Suppressor macrophage treated with lipopolysaccharide for 4 hours (primary cell): ENCODE measurements at regions not wholly inside any gene's neighbourhood (a gene's known extent, or its start where the extent isn't known, plus 50 kb on each side); places are given as distances from the start of the nearest gene placed in this dataset.
"Not testable (repeated sequence)": the region's sequence is repeated elsewhere in the genome, so short reads cannot be mapped to it uniquely, and the experiment has no call there.

ENCODE experiments used
- DNase-seq: peaks from one replicate; pipeline ENCODE4 v3.0.0-alpha.2; 2020

DNA sequence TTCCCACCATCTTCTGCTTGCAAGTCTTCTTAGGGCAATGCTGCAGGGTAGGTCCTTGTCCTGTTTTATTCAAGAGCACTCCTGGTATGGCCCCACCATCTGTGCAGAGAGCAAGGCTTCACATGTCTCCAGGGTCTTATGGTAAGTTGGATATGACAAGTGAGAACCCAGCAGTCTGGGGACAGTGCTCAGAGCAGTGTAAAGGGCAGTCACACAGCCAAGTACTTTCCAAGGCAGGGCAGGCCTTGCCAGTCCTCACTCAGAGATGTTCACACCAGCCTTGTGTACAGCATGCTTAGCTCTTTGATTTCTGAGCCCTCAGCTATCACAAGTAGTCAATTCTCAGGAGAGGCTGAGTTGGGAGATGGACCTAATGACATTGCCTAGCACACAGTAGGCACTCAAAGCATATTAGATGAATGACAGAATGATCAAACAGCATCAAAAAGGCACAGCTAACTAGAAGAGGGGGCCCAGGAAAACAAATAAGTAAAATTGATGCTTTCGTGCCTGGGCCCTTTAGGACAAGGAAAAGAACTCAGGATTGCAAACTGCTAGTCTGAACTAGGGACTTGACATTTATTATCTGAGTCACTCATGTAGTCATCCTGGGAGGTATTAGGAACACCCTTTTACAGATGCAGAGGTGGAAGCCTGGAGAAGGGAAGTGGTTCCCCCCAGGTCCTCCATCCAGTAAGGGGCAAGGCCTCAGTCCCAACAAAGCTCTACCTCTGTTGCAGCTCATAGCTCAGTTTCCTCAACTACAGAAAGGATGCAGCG lies 86.7 kb upstream of the CTAGE1 start:
- DNase-seq: no peak

DNA sequence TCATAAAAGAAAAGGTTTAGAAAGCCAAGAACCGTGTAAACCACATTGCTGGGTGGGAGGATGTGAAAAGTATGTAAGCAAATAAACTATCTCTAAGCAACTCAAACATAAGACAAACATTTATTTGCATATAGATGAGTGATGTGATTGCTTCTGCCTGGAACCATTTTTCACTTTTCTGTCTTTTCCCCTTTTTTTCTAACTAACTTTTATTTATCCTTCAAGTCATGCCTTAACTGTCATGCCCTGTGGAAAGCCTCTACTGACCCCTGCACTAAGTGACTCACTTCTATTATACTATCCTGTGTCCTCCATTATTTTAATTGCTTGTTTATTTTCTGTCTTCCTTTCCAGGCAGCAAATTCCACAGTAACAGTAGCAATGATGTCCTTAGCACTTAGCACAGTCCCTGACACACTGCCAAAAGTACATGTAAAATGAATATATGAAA lies 87.5 kb upstream of the CTAGE1 start:
- no peak for DNase-seq

DNA sequence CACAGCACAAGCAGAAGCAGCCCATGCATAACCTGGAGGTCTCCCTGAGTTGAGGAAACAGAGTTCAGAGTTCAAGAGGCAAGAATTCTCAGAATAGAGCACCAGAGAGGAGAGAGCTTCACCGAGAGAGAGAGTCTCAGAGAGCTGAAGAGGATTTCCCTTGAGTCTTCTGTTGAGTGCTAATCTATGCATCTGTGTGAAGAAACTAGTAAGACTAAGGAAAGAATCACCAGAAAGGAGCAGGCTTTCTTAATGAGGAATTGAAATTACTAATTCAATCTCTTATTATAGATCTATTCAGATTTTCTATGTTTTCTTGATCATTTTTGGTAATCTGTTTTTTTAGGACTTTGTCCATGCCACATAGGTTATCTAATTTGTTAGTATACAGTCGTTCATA lies 89.3 kb upstream of the CTAGE1 start:
- no peak for DNase-seq

DNA sequence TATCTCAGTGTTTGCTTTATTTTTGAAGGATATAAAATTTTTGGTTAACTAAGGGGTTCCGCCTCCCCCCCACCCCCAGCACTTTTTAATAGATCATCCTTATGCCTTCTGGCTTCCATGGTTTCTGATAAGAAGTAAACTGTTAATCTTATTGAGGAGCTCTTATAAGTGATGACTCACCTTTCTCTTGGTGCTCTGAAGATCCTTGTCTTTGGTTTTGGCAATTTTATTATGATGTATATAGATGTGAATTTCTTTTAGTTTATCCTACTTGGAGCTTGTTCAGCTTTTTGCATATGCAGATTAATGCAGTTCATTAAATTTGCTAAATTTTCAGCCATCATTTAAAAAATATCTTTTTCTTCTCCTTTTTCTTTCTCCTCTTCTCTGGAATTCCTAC lies 91.7 kb upstream of the CTAGE1 start:
- DNase-seq: no peak

DNA sequence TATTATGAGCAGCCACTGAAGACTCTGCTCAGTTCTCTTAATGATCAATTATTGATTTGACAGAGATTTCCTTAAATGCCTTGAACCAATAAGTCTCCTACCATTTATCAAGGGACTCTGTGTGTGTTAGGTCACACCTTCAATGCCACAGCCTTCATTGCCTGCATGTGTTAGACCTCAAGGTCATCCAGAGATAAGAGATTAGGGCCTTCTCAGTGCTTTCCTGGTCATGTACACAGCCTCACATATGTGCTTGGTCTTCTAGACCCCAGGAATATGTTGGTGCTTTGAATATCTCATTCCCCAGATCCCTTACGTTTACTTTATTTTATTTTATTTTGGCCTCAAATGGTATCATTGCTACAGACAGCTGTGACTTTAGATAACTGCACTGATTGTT lies 93.0 kb upstream of the CTAGE1 start:
- DNase-seq: no peak

DNA sequence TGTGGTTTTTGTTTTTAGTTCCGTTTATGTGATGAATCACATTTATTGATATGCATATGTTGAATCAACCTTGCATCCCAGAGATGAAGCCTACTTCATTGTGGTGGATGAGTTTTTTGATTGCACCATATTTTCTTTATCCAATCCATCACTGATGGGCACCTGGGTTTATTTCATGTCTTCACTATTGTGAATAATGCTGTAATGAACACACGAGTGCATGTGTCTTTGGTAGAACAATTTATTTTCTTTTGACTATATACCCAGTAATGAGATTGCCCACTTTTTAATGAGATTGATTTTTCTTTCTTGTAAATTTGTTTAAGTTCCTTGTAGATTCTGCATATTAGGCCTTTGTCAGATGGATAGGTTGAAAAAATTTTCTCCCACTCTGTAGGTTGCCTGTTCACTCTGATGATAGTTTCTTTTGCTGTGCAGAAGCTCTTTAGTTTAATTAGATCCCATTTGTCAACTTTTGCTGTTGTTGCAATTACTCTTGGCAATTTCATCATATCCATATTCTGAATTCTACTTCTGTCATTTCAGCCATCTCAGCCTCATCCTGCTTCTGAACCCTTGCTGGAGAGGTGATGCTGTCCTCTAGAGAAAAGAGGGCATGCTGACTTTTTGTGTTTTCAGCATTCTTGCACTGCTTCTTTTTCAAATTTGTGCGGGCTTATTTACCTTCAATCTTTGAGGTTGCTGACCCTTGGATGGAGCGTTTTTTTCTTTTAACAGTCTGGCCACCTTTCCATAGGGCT lies 96.2 kb upstream of the CTAGE1 start:
- DNase-seq: no peak

DNA sequence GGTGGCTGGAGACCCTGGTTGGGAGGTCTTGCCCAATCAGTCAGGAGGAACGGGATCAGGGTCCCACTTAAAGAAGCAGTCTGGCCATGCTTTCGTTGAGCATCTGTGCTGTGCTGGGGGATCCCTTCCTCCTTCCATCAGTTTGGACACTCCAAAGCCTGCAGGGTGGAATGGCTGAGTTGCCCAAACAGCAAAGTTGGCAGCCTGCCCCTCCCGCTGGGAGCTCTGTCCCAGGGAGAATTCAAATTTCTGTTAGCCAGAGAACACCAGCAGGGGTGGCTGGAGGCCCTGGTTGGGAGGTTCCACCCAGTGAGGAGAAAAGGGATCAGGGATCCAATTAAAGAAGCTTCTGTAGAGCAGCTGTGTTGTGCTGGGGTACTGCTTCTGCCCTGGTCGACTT lies 96.9 kb upstream of the CTAGE1 start:
- no peak for DNase-seq

DNA sequence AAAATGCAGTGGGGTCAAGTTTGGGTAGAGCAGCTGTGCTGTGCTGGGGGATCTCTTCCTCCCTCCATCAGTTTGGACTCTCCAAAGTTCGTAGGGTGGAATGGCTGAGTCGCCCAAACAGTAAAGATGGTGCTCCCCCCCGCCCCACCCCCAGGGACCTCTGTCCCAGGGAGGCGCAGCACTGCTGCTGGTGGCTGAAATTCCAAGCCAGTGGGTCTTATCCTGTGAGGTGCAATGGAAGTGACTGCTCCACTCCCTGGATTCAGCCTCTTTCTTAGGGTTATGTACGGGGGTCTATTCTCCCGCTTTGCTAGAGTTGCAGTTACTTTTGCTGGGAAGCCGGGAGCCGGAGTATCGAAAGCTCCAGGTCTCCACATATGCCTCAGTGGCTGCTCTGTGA lies 97.5 kb upstream of the CTAGE1 start:
- DNase-seq: no peak

DNA sequence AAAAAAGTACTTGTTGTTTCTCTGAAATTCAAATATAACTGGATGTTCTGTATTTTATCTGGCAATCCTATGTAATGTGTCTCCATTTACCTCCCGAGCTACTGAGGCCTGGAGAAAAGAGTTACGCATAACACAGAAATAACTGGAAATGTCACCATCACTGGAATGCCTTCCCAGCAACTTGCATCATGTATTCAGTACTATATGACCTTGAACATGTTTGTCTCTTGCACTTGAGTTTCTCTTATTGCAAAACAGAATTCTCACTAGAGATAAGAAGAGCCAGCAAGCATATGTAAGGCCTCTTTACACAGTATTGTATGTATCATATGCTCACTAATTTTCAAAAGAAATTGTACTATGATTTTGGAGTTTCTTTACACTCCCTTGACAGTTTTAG lies 99.6 kb upstream of the CTAGE1 start:
- no peak for DNase-seq

DNA sequence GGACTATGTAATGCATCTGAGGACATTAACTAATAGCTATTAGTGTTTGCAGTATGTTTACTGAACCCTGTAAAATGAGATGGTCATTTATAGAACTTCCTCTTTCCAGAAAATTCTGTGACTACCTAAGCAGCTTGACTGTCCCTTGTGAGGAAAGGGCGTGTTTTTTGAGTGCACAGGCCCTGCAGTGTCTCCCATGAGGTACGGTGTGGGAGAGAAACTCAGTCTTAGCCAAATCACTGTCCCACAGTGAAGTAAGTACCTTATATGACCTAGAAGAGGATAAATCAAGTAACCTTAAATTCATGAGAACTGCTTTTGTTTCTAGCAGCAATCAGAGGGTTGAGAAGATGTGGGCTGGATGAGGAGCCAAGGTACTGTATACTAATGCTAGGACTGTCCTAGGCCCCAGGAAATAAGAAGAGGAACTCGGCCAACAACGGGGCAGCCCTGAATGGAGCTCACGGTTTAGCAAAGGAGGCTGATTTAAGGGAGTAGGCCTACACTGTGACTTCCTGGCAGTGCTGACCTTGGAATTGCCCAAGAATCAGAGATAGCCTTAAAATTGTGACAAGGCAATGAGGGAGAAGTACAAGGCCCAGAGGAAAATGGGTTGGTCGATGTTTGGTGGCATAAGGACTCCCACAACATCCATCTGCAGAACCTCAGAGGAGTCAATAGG lies 103.5 kb upstream of the CTAGE1 start:
- no peak for DNase-seq

DNA sequence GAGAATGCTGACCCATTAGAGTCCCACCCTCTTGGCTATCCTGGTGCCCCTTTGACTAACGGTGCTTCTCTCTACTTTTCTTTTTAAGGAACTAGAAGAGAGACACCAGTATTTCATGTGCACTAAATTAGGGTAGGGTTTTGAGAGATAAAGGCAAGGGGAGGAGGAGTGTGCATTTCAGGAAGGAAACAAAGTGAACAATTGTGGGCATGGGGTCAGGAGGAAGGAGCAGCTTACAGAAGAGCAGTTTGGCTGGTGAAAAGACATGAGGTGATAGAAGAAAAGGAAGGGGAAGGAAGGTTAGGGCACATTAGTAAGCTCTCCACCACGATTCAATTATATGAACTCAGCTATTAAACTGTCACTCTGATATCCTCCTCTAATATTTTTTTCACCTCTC lies 105.8 kb upstream of the CTAGE1 start:
- DNase-seq: no peak

DNA sequence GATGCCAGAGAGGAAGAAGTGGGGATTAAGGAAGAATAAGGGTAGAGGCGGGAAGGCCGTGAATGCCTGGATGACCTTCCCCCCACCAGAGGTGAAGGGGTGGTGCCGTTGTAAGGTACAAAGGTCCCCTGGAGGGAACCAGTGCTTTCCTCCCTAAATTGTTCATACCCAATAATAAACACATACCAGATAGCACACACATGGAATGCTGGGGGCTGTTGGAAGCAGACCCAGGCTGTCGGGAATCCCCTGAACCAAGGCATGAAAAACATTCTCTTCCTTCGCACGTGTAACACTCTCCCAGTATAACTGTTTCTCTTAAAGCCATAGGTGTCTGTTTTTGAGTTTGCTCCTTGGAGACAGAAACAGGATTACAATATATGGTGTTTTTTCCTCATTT lies 107.1 kb upstream of the CTAGE1 start:
- no peak for DNase-seq

DNA sequence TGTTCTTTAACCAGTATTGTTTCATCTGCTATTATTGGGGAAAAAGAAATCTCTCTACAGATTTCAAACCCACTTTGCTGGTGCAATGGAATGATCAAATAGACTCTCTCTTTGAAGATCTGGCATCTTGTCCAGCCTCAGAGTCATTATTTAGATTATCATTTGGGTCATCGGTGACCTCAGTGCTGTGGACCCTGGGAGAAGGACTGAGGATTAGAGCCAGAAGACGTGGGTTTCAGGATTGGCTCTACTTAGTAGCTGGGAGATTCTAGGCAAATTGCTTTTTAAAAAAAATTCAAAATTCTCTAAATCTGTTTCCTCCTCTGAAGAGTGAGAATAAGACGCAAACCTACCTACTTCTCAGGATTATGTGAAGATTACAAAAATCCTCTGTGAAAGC lies 107.6 kb upstream of the CTAGE1 start:
- DNase-seq: no peak

DNA sequence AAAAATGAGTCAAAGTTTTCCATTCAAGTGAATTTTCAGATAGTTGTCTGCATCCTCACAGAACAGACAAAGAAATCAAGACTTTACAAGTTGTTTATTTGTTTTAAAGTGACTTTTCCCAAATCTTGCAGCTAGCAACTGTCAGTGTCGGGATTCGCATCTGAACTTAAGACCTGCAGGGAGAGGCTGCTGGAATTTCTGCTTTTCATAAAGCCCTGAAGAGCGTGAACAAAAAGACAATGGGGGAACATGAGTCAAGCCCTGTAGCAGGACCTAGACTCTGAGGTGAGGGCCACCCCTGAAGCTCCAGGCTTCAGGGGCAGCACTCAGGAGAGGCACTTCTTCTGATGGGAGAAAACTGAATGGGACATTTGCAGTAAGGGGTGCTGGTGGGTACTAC lies 108.2 kb upstream of the CTAGE1 start:
- no peak for DNase-seq

DNA sequence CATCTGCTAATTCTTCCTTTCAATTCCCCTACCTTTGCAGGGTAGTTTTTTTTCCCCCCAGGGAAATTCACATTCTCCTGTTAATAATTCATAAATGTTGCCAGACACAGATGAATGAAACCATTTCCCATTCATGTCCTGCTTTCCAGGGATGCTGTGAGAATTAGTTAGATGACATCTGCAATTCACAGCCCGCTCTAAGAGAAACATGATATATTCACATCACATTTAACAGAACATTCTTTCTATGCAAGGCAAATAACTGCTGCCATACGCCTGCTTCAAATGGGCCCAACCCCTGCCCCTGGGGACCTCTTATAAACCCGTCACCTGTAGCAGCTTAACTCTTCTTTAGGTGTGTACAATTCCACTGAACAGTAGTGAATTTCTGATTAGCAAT lies 110.6 kb upstream of the CTAGE1 start:
- no peak for DNase-seq

DNA sequence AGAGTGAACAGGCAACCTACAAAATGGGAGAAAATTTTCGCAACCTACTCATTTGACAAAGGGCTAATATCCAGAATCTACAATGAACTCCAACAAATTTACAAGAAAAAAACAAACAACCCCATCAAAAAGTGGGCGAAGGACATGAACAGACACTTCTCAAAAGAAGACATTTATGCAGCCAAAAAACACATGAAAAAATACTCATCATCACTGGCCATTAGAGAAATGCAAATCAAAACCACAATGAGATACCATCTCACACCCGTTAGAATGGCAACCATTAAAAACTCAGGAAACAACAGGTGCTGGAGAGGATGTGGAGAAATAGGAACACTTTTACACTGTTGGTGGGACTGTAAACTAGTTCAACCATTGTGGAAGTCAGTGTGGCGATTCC lies 117.0 kb upstream of the CTAGE1 start:
- DNase-seq: not testable (repeated sequence)

DNA sequence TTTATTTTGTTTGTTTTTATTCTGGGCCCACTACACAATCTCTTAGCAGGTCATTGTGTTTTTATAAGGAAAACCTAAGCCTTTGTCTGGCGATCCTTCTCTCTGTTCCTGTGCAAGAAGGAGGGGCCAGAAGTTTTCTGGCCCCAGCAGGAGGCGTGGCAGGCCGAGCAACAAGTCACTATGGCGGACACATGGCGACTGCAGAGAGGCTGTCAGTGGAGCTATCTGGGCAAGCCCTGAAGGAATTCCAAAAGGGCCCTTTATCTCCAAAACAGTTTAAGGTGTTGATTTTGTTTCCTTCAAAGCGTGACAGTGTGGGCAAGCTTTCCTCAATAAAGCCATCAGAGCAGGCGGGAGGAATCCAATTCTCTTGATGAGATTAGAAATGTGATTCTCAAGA lies 118.8 kb upstream of the CTAGE1 start:
- no peak for DNase-seq

DNA sequence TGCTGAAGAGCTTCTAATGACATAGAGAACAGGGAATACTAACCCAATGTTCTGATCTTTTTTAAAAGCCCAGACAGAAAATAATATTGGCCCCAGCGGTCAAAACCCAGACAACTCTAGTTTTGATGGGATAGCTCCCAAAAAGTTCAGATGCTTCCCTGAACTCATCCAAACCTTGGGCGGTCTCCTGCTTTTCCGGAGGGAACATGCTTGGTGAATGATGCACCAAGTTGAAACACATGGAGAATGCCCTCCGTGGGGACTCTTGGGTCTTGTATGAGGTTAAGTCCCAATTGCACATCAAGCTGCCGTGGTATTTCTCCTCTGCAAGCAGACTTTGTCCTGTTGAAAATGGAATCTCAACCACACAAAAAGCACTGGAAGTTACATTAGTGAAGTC lies 120.7 kb upstream of the CTAGE1 start:
- no peak for DNase-seq

DNA sequence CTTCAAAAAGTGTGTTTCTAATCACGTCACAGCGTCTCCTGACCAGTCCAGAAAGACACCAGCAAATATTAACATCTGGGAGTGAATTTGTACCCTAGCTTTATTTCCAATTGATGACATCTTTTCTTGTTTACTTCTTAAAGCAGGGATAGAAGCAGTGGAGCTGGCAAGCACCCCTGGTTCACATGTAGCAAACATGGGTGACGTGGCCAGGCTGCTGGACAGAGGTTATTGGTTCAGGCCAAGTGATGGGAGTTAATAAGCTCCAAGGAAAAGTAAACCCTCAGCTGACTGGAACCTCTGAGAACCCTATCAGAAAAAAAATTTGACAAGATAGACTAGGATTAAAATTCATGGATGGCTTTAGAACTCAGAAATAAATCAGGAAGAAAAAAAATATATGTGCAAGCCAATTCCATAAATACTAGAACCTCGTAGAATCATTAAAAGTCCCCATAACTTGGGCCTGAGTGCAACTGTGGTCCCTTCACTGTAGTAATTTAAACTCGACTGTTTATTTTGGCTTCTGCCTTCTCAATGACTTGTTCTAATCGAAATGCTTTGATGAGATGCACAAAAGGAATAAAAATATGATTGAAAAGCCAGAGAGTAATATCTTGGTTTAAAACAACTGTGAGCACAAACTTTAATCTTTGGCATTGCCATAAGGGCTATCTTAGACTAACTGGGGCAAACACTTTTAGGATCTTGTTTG lies 121.5 kb upstream of the CTAGE1 start:
- DNase-seq: no peak

DNA sequence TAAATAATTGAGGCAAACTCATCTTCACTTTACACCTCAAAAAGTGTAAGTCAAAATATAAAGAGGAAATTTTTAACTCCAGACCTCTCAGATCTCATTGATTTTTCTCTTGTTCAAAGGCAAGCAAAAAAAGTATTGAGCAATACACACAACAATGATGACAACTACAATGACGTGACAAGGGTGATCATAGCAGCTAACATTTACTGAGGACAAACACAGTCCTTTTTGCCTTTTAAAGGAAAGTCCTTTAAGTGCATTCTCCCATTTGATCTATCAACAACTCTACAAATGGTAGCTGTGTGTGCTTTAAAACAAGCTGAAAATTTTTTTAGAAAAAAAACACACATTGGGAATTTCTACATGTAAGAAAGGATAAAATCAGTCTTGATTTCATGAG lies 123.5 kb upstream of the CTAGE1 start:
- DNase-seq: no peak

DNA sequence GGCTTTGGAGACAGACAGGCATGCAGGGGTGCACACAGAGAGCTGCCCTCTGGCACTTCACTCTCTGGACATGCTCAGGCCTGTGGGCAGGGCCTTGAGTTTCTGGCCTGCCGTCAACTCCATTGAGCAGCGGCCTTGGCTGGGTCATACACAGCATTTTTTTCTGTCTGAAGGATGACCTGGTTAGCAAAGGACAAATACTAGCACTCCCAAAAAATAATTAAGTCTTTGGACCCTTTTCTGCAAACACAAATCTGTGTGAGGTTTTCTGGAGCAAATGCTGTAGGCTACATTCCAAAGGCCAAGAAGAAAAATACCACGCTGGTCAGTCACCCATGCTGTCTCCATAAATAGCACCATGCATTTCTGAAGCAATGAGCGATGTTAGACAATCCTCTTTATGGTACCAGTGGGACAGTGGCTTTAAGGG lies 124.7 kb upstream of the CTAGE1 start:
- DNase-seq: no peak

DNA sequence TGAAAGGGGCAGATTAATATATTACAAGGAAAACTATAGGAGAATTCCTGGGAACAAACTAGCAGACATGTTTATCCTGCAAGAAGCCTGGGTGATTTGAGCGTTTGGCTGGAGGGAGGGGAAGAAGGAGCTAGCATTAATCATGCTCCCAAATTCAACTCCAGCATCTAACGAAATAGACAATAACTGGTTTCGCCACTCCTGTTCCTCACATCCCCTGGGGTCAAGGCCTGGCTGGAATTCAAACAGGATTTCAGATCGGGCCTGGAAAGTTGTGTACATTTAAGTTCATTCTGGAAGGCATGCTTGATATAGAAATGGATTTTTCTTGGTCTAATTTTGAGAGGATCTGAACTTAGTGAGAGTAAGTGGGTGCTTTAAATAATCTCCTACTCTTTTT lies 126.1 kb upstream of the CTAGE1 start:
- DNase-seq: no peak

DNA sequence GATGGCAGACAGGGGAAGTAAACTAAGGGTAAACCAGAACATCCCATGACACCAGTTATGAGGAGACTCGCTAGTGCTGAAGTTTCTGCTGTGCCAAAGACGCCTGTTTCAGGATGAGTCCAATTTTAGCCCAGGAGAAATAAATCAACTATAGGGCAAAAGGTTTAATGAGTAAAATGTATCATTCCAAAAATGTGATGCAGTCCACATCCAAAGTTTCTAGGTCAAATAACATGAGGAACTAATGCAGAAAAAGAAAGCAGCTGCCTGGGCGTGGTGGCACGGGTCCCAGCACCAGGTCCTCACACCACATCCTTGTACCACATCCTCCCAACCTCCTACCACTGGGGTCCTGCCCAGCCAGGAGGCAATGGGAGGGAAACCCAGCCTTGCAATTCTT lies 126.9 kb upstream of the CTAGE1 start:
- no peak for DNase-seq
